CD4-positive, alpha-beta memory T cell (primary cell): ENCODE measurements at regions not wholly inside any gene's neighbourhood (a gene's known extent, or its start where the extent isn't known, plus 50 kb on each side); places are given as distances from the start of the nearest gene placed in this dataset.
"Not testable (repeated sequence)": the region's sequence is repeated elsewhere in the genome, so short reads cannot be mapped to it uniquely, and the experiment has no call there.

Experiments
- CTCF ChIA-PET: fragments of 350-600 bp; sonication (Branson Sonifier 250); formaldehyde crosslinking; loops from one replicate; lab custom pipeline; 2021; ENCODE audit warnings: inconsistent platforms; ENCODE audit not compliant: partially characterized antibody; lab: Charles Lee
- POLR2A ChIA-PET: fragments of 350-600 bp; sonication (Branson Sonifier 250); formaldehyde crosslinking; loops from one replicate; lab custom pipeline; 2021; ENCODE audit not compliant: partially characterized antibody; lab: Charles Lee
- DNase-seq, 5 donors: peaks; one replicate each; pipeline versions ENCODE4 v3.0.0 to v3.0.0-alpha.2; 2020 to 2022; ENCODE audit warnings: mixed read lengths in 1 of 5
- H3K27ac ChIP-seq: one replicate; pipeline ENCODE4 v1.7.0; 2013; ENCODE audit warnings: low read depth, low read length
- H3K27me3 ChIP-seq: 2 replicates; pipeline ENCODE4 v1.7.0; 2013; ENCODE audit warnings: mild to moderate bottlenecking, low read length, moderate library complexity; ENCODE audit not compliant: insufficient read depth
- H3K36me3 ChIP-seq: 2 replicates; pipeline ENCODE4 v1.7.0; 2013; ENCODE audit warnings: mild to moderate bottlenecking, low read length, moderate library complexity; ENCODE audit not compliant: insufficient read depth
- H3K4me1 ChIP-seq: 2 replicates; pipeline ENCODE4 v1.7.0; 2013; ENCODE audit warnings: mild to moderate bottlenecking, low read length, moderate library complexity; ENCODE audit not compliant: insufficient read depth
- H3K4me3 ChIP-seq, 2 donors: one replicate each; pipeline ENCODE4 v1.7.0; 2013; ENCODE audit warnings: low read length in 2 of 2, mild to moderate bottlenecking in 1 of 2
- H3K9me3 ChIP-seq, 2 donors: one replicate each; pipeline ENCODE4 v1.7.0; 2013; ENCODE audit warnings: low read length in 2 of 2, control low read depth in 1 of 2; ENCODE audit not compliant: control insufficient read depth in 1 of 2
- H3K27ac Mint-ChIP-seq, 7 donors: one replicate each; pipeline ENCODE4 v1.8.0; 2020 to 2021; ENCODE audit warnings: mixed read lengths in 7 of 7, mild to moderate bottlenecking in 6 of 7, inconsistent platforms in 3 of 7, moderate library complexity in 3 of 7
- H3K27me3 Mint-ChIP-seq, 2 donors: one replicate each; pipeline ENCODE4 v1.8.0; 2020 to 2021; ENCODE audit warnings: mixed read lengths in 2 of 2
- H3K36me3 Mint-ChIP-seq, 2 donors: one replicate each; pipeline ENCODE4 v1.8.0; 2020 to 2021; ENCODE audit warnings: mixed read lengths in 2 of 2, inconsistent platforms in 1 of 2, mild to moderate bottlenecking in 1 of 2
- H3K4me1 Mint-ChIP-seq, 4 donors: one replicate each; pipeline ENCODE4 v1.8.0; 2020 to 2021; ENCODE audit warnings: mixed read lengths in 4 of 4, mild to moderate bottlenecking in 1 of 4
- H3K4me3 Mint-ChIP-seq, 8 donors: one replicate each; pipeline ENCODE4 v1.8.0; 2020 to 2021; ENCODE audit warnings: mixed read lengths in 8 of 8, mild to moderate bottlenecking in 7 of 8, moderate library complexity in 6 of 8, inconsistent platforms in 3 of 8
- H3K9me3 Mint-ChIP-seq, 8 donors: one replicate each; pipeline ENCODE4 v1.8.0; 2020 to 2021; ENCODE audit warnings: mixed read lengths in 8 of 8, mild to moderate bottlenecking in 5 of 8, inconsistent platforms in 3 of 8, moderate library complexity in 1 of 8
- intact Hi-C: fragments of 100-400 bp; cut with micrococcal nuclease; formaldehyde crosslinking; loops from one replicate; pipeline ENCODE4 v1.15.1; 2023

DNA sequence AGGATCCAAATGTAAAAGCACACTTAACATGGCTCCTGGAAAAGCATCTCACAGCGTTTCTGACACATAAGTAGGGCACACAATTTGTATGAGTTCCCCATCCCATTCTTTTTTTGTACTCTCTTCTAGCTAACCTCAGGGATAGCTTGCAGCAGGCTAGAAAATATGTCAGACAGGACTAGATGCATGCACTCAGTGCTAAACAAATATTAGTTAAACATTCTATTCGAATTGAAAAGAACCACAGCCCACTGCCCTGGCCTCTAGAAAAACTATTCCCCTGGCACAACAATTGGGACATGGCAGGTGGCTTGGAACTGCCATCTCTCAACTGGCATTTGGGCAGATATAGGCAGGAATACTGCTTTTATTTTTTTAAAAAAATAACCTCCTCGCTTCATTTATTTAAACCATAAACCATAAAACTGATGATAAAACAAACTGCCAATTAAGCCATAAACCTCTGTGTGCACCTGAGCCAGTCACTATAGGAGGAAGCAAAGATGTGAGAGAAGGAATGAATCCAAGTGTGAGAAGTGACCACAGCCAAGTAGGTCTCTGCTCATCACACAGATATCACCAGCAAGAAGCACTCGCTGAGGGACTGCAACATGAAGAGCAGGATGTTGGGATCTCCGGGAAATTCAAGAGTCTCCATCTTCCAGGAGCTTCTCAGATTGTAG lies 394.1 kb downstream of the NEBL start:
- Mint-ChIP-seq H3K4me1 (no peaks in the 10 kb centered on the region), H3K27me3 (no peaks in the 10 kb centered on the region), H3K27ac (no peak overlapping the region), H3K9me3 (peaks cover 4 to 19% (median 15%) of the 10 kb centered on the region in 8 donors), H3K4me3 (no peak overlapping the region), H3K36me3 (no peaks in the 10 kb centered on the region)
- ChIA-PET CTCF (no interaction called here), POLR2A (no interaction called here)
- DNase-seq: no peak
- no peaks in the 10 kb centered on the region for H3K4me1 ChIP-seq
- H3K36me3 ChIP-seq: no peaks in the 10 kb centered on the region
- no peaks in the 10 kb centered on the region for H3K9me3 ChIP-seq
- H3K27ac ChIP-seq: no peak overlapping the region
- no peaks in the 10 kb centered on the region for H3K27me3 ChIP-seq
- H3K4me3 ChIP-seq: no peak overlapping the region
- intact Hi-C loops: no loop called here

DNA sequence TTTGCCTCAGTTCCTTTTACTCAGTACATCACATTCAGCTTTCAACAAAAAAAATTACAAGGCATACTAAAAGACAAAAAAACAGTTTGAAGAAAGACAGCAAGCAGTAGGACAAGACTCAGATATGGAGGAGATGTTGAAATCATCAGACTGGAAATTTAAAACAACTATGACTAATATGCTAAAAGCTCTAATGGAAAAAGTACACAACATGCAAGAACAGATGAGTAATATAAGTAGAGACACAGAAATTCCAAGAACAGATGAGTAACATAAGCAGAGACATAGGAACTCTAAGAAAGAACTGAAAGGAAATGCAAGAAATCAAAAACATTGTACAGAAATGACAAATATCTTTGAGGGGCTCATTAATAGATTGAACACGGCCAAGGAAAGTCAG lies 402.6 kb downstream of the NEBL start:
- CTCF ChIA-PET: no interaction called here
- no peak overlapping the region for H3K4me3 ChIP-seq
- no peaks in the 10 kb centered on the region for H3K27me3 Mint-ChIP-seq
- H3K36me3 ChIP-seq: no peaks in the 10 kb centered on the region
- DNase-seq: no peak
- H3K4me3 Mint-ChIP-seq: no peak overlapping the region
- no peaks in the 10 kb centered on the region for H3K9me3 ChIP-seq
- no peak overlapping the region for H3K27ac Mint-ChIP-seq
- POLR2A ChIA-PET: no interaction called here
- no peaks in the 10 kb centered on the region for H3K4me1 ChIP-seq
- H3K27ac ChIP-seq: no peak overlapping the region
- no peaks in the 10 kb centered on the region for H3K4me1 Mint-ChIP-seq
- intact Hi-C loops: no loop called here
- peaks cover 0 to 1% of the 10 kb centered on the region in 2 donors for H3K36me3 Mint-ChIP-seq
- peaks cover 4 to 26% (median 10%) of the 10 kb centered on the region in 8 donors for H3K9me3 Mint-ChIP-seq
- no peaks in the 10 kb centered on the region for H3K27me3 ChIP-seq

DNA sequence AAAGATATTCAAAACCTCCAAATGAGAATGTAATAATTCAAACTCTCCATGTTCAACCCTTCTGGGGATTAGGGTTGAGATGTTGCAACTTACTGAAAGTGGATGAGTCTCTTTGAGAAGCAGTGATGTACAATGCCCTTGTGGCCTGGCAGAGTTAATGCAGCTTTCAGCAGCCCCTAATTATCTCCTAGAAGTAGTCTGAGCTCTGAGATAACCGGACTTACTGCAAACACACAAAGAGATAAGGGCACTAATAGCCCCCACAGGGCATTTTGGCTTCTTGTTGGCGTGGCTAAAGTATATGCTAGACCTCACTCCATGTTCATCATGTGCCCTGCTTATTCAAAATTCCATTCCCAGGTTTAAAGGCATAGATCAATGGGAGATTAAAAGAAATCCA lies 404.7 kb downstream of the NEBL start:
- intact Hi-C loops: no loop called here
- Mint-ChIP-seq H3K27me3 (no peaks in the 10 kb centered on the region), H3K4me1 (no peaks in the 10 kb centered on the region), H3K36me3 (peaks cover 0 to 1% of the 10 kb centered on the region in 2 donors), H3K4me3 (no peak overlapping the region), H3K9me3 (peaks cover 4 to 18% (median 7%) of the 10 kb centered on the region in 8 donors), H3K27ac (no peak overlapping the region)
- H3K4me1 ChIP-seq: no peaks in the 10 kb centered on the region
- H3K27ac ChIP-seq: no peak overlapping the region
- POLR2A ChIA-PET: no interaction called here
- no peaks in the 10 kb centered on the region for H3K36me3 ChIP-seq
- H3K4me3 ChIP-seq: no peak overlapping the region
- H3K9me3 ChIP-seq: no peaks in the 10 kb centered on the region
- CTCF ChIA-PET: no interaction called here
- no peak for DNase-seq
- no peaks in the 10 kb centered on the region for H3K27me3 ChIP-seq

DNA sequence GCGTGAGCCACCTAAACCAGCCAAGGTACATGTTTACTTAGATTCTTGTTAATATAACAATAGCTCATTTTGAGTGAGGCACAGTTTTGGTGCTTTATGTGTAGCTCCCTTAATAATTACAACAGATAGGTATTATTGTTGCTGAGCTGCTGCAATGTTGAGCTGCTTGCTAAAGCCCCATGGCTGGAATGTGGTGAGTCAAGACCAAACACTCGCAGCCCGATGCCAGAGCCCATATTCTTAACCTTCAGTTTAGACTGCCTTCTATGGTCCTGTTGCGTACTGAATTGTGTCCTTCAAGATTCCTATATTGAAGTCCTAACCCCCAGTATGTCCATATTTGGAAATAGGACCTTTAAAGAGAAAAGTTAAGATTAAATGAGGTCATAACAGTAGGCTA lies 407.1 kb downstream of the NEBL start:
- Mint-ChIP-seq H3K27me3 (no peaks in the 10 kb centered on the region), H3K4me3 (no peak overlapping the region), H3K36me3 (peaks cover 0 to 1% of the 10 kb centered on the region in 2 donors), H3K4me1 (no peaks in the 10 kb centered on the region), H3K9me3 (peaks cover 4 to 18% (median 9%) of the 10 kb centered on the region in 8 donors), H3K27ac (no peak overlapping the region)
- H3K27me3 ChIP-seq: no peaks in the 10 kb centered on the region
- POLR2A ChIA-PET: no interaction called here
- intact Hi-C loops: no loop called here
- H3K4me1 ChIP-seq: no peaks in the 10 kb centered on the region
- no peak for DNase-seq
- H3K9me3 ChIP-seq: no peaks in the 10 kb centered on the region
- CTCF ChIA-PET: no interaction called here
- H3K27ac ChIP-seq: no peak overlapping the region
- H3K4me3 ChIP-seq: no peak overlapping the region
- no peaks in the 10 kb centered on the region for H3K36me3 ChIP-seq

DNA sequence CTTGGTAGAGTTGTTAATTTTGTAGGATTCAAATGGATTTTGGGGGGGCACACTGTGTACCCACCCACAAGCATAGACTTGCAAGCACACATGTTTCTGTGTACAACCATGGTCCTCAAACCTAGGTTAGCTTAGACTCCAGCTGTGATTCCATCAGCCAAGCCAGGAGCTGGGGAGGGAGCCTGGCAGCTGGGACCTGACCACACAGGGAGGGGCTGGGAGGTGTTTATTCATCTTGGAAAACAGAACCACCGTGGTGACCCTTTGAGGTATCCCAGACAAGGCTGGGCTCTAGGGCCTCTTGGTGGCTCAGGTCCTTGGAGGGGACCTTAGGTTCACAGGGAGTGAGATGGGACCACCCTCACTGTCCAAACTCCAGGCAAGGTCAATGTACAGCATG lies 410.3 kb downstream of the NEBL start:
- Mint-ChIP-seq H3K4me3 (no peak overlapping the region), H3K9me3 (peaks cover 0 to 13% (median 3%) of the 10 kb centered on the region in 8 donors), H3K36me3 (no peaks in the 10 kb centered on the region), H3K4me1 (no peaks in the 10 kb centered on the region), H3K27me3 (no peaks in the 10 kb centered on the region), H3K27ac (no peak overlapping the region)
- no peaks in the 10 kb centered on the region for H3K4me1 ChIP-seq
- H3K27me3 ChIP-seq: no peaks in the 10 kb centered on the region
- POLR2A ChIA-PET: no interaction called here
- no peak overlapping the region for H3K4me3 ChIP-seq
- H3K9me3 ChIP-seq: no peaks in the 10 kb centered on the region
- H3K27ac ChIP-seq: no peak overlapping the region
- CTCF ChIA-PET: no interaction called here
- no peaks in the 10 kb centered on the region for H3K36me3 ChIP-seq
- intact Hi-C loops: no loop called here
- no peak for DNase-seq

DNA sequence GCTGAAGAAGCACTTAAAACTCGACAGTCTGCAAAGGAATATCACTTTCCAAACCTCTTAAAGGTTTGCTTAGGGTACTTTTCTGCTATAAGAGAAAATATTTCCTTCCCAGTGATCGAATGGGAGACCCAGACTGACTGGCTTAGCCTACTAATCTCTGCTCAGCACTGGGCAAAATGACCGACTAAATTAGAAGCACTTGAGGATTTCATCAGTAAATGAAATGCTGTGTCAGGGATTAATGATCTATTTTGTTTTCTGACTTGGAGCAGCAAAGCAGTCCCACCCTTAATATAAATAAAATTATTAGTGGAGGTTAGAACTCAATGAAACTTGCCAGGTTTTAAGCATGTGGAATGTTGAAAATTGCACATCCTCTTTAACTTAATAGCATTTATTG lies 411.6 kb downstream of the NEBL start:
- DNase-seq: no peak
- Mint-ChIP-seq H3K4me1 (no peaks in the 10 kb centered on the region), H3K36me3 (no peaks in the 10 kb centered on the region), H3K27ac (no peak overlapping the region), H3K4me3 (no peak overlapping the region), H3K9me3 (peaks cover 0 to 13% (median 4%) of the 10 kb centered on the region in 8 donors), H3K27me3 (no peaks in the 10 kb centered on the region)
- ChIA-PET POLR2A (no interaction called here), CTCF (no interaction called here)
- intact Hi-C loops: no loop called here
- Histone ChIP-seq H3K4me3 (no peak overlapping the region), H3K36me3 (no peaks in the 10 kb centered on the region), H3K27ac (no peak overlapping the region), H3K9me3 (no peaks in the 10 kb centered on the region), H3K27me3 (no peaks in the 10 kb centered on the region), H3K4me1 (no peaks in the 10 kb centered on the region)

DNA sequence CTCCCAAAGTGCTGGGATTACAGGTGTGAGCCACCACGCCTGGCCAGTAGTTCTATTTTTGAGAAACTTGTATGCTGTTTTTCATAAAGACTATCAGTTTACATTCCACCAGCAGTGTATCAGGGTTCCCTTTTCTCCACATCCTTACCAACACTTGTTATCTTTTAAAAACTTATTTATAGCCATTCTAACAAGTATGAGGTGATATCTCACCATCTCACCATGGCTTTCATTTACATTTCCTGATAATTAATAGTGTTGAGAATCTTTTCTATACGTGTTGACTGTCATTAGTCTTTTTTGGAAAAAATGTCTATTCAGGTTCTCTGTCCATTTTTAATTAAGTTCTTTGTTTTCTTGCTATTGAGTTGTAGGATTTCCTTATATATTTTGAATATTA lies 416.1 kb downstream of the NEBL start:
- DNase-seq: no peak
- intact Hi-C loops: no loop called here
- Mint-ChIP-seq H3K9me3 (peaks cover 0 to 8% (median 3%) of the 10 kb centered on the region in 8 donors), H3K36me3 (no peaks in the 10 kb centered on the region), H3K27me3 (no peaks in the 10 kb centered on the region), H3K27ac (peak overlapping the region in 1 of 7 donors; percentile 15), H3K4me1 (no peaks in the 10 kb centered on the region), H3K4me3 (no peak overlapping the region)
- ChIA-PET POLR2A (no interaction called here), CTCF (no interaction called here)
- no peaks in the 10 kb centered on the region for H3K36me3 ChIP-seq
- H3K9me3 ChIP-seq: no peaks in the 10 kb centered on the region
- H3K27ac ChIP-seq: no peak overlapping the region
- H3K4me1 ChIP-seq: no peaks in the 10 kb centered on the region
- no peaks in the 10 kb centered on the region for H3K27me3 ChIP-seq
- H3K4me3 ChIP-seq: no peak overlapping the region

DNA sequence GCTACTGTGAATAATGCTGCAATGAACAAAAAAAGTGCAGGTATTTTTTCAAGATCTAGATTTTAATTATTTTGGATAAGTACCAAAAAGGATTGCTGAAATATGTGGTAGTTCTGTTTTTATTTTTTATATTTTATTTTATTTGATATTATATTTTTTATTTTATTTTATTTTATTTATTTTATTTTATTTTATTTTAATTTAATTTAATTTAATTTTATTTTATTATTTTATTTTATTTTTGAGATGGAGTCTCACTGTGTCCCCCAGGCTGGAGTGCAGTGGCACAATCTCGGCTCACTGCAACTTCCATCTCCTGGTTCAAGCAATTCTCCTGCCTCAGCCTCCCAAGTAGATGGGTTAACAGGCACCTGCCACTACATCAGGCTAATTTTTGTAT lies 416.5 kb downstream of the NEBL start:
- H3K27ac Mint-ChIP-seq, H3K27me3 Mint-ChIP-seq, CTCF ChIA-PET, H3K9me3 Mint-ChIP-seq, H3K9me3 ChIP-seq, DNase-seq, H3K4me3 Mint-ChIP-seq, H3K27ac ChIP-seq, H3K4me1 ChIP-seq, H3K4me1 Mint-ChIP-seq, H3K36me3 ChIP-seq, intact Hi-C loops, H3K27me3 ChIP-seq, POLR2A ChIA-PET, H3K4me3 ChIP-seq, H3K36me3 Mint-ChIP-seq: not testable (repeated sequence)
